Calu3 (cell line): ENCODE measurements at regions not wholly inside any gene's neighbourhood (a gene's known extent, or its start where the extent isn't known, plus 50 kb on each side); places are given as distances from the start of the nearest gene placed in this dataset.
"Not testable (repeated sequence)": the region's sequence is repeated elsewhere in the genome, so short reads cannot be mapped to it uniquely, and the experiment has no call there.

Source experiments
- BruUV-seq: library from RNA; stranded (reverse); fragments of 400-500 nt; replicated peaks from 2 replicates; lab custom pipeline; 2021; lab: Mats Ljungman, UMichigan
- CTCF ChIA-PET: fragments of 300-600 bp; sonication (Branson Sonifier 250); formaldehyde crosslinking; loops from one replicate; lab custom pipeline; 2022; ENCODE audit warnings: antibody characterized with exemption; lab: Charles Lee
- DNase-seq: peaks from one replicate; pipeline ENCODE4 v3.0.0; 2022
- H3K27ac Mint-ChIP-seq: one replicate; pipeline ENCODE4 v1.8.0; 2022; ENCODE audit warnings: mixed read lengths; ENCODE audit not compliant: unreplicated experiment
- H3K27me3 Mint-ChIP-seq: one replicate; pipeline ENCODE4 v1.8.0; 2022; ENCODE audit warnings: mixed read lengths; ENCODE audit not compliant: unreplicated experiment
- H3K36me3 Mint-ChIP-seq: one replicate; pipeline ENCODE4 v1.8.0; 2022; ENCODE audit warnings: mild to moderate bottlenecking, moderate library complexity, mixed read lengths; ENCODE audit not compliant: insufficient read depth, unreplicated experiment
- H3K4me1 Mint-ChIP-seq: one replicate; pipeline ENCODE4 v1.8.0; 2022; ENCODE audit warnings: mild to moderate bottlenecking, low read depth, mixed read lengths; ENCODE audit not compliant: unreplicated experiment
- H3K4me3 Mint-ChIP-seq: one replicate; pipeline ENCODE4 v1.8.0; 2022; ENCODE audit warnings: mild to moderate bottlenecking, low read depth, moderate library complexity, mixed read lengths; ENCODE audit not compliant: unreplicated experiment
- H3K9me3 Mint-ChIP-seq: one replicate; pipeline ENCODE4 v1.8.0; 2022; ENCODE audit warnings: low read depth, mixed read lengths; ENCODE audit not compliant: unreplicated experiment
- intact Hi-C: fragments of 100-400 bp; cut with micrococcal nuclease; formaldehyde crosslinking; loops from one replicate; pipeline ENCODE4 v1.10.0; 2022; ENCODE audit not compliant: unreplicated experiment
- TF ChIP-seq, protein P1 (sequence below): fragments of 200-600 bp; IDR thresholded peaks from one replicate; pipeline ENCODE4 v1.8.0; 2022; ENCODE audit warnings: antibody characterized with exemption; ENCODE audit not compliant: unreplicated experiment

DNA sequence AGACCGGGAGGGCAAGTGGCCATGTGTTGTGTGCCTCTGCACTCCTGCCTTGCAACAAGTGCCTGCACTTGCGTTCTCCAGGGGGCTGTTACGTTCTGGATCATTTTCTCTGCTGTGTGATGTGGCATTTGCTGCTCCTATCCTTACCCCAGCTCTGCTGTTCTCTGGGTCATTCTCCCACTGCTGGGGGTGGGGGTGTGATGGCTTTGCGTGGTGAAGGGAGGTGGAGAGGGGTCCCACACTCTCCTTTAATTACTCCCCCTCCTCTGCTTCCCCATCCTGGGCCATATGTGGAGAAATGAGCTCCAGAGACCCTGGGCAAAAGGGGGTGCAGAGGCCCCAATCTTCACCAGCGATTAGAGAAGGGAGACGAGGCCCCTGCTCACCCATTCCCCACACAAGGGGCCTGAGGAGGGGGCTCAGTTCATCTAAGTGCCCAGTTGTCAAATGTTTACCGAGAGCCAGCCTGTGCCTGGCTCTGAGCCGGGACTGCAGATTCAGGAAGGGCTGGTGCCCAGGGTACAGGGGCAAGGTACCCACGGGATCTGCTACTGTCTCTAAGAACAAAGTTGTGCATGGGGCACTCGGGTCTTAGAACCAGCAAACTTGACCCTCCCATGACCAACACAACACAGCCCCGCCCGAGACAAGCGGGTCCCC lies 355.4 kb downstream of the PTPRU start:
- Mint-ChIP-seq H3K4me3 (no peak overlapping the region), H3K27me3 (peaks cover 93% of the 10 kb centered on the region), H3K36me3 (peaks cover 3% of the 10 kb centered on the region), H3K9me3 (no peaks in the 10 kb centered on the region), H3K27ac (no peak overlapping the region), H3K4me1 (peaks cover 6% of the 10 kb centered on the region)
- BruUV-seq, result no TSS peak
- TF ChIP-seq, protein P1, sequence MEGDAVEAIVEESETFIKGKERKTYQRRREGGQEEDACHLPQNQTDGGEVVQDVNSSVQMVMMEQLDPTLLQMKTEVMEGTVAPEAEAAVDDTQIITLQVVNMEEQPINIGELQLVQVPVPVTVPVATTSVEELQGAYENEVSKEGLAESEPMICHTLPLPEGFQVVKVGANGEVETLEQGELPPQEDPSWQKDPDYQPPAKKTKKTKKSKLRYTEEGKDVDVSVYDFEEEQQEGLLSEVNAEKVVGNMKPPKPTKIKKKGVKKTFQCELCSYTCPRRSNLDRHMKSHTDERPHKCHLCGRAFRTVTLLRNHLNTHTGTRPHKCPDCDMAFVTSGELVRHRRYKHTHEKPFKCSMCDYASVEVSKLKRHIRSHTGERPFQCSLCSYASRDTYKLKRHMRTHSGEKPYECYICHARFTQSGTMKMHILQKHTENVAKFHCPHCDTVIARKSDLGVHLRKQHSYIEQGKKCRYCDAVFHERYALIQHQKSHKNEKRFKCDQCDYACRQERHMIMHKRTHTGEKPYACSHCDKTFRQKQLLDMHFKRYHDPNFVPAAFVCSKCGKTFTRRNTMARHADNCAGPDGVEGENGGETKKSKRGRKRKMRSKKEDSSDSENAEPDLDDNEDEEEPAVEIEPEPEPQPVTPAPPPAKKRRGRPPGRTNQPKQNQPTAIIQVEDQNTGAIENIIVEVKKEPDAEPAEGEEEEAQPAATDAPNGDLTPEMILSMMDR, result no peak
- no peak for DNase-seq
- CTCF ChIA-PET, result interaction anchor here (0.6 kb wide), 1 partner anchor 568 kb away, joined by 3 read pairs; no protein-coding TSS in a partner anchor
- intact Hi-C loops, result no loop called here

DNA sequence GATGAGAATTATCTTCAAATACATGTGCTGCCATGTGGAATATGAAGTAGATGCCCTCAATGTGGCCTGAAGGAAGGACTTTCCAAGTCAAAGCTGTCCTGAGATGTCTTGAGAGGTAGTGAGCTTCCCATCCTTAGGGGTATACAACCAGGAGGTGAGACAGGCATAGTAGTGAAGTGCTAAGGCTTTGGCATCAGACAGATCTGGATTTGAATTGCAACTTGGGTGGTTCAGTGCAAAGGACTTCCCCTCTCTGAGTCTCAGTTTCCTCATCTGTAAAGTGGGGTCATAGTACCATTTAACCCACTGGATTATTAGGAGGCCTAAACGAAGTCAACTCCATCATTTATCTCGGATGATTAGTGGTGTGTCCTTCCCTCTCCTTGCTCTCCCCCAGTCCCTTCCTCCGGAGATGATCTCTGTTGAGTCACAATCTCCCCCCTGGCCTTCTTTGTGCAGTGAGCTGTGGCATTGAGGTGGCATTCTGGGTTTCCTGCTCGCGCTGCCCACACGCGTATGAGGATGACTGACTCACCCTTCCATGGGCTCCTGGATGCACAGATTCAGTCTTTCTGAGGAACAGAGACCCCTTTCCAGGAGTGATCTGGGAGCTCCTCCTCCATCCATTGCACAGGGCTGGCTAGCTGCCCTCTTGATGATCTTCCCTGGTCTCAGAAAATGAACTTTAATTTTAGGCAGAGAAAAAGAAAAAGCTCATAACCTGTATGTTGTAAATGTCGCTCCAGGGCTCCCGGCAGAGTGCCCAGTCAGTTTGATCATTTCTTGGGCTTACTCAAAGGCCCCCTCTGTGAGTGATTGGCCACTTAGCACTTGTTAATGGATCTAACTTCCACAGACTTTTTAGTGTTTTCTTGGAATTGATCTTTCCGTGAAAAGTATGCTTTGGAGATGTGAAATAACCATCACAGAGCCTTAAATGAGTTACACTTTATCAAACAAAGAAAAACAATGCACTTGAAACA lies 354.6 kb downstream of the PTPRU start:
- DNase-seq, result no peak
- Mint-ChIP-seq H3K4me3 (no peak overlapping the region), H3K36me3 (no peaks in the 10 kb centered on the region), H3K4me1 (peaks cover 6% of the 10 kb centered on the region), H3K27ac (no peak overlapping the region), H3K27me3 (peaks cover 93% of the 10 kb centered on the region), H3K9me3 (no peaks in the 10 kb centered on the region)
- intact Hi-C loops, result no loop called here
- CTCF ChIA-PET, result interaction anchor here (0.6 kb wide), 1 partner anchor 569 kb away, joined by 3 read pairs; no protein-coding TSS in a partner anchor
- TF ChIP-seq, protein P1, result no peak
- no TSS peak for BruUV-seq

GRCh38 chr1:29589716-29590115 lies 353.4 kb downstream of the PTPRU start:
- H3K4me3 Mint-ChIP-seq, CTCF ChIA-PET, H3K4me1 Mint-ChIP-seq, DNase-seq, intact Hi-C loops, H3K9me3 Mint-ChIP-seq, H3K27ac Mint-ChIP-seq, H3K36me3 Mint-ChIP-seq, BruUV-seq: not testable (repeated sequence)
- H3K27me3 Mint-ChIP-seq, result peaks cover 96% of the 10 kb centered on the region

GRCh38 chr1:29586991-29587745 lies 350.8 kb downstream of the PTPRU start:
- CTCF ChIA-PET, result no interaction called here
- Mint-ChIP-seq H3K27ac (no peak overlapping the region), H3K9me3 (no peaks in the 10 kb centered on the region), H3K36me3 (no peaks in the 10 kb centered on the region), H3K27me3 (peaks cover 96% of the 10 kb centered on the region), H3K4me1 (no peaks in the 10 kb centered on the region), H3K4me3 (no peak overlapping the region)
- intact Hi-C loops, result no loop called here
- BruUV-seq, result no TSS peak
- TF ChIP-seq, protein P1, result no peak
- no peak for DNase-seq
